H9 (cell line): ENCODE measurements at regions not wholly inside any gene's neighbourhood (a gene's known extent, or its start where the extent isn't known, plus 50 kb on each side); places are given as distances from the start of the nearest gene placed in this dataset.

Experiments
- DNase-seq: peaks from one replicate; pipeline ENCODE4 v3.0.0-alpha.2; 2017
- H2AFZ ChIP-seq: one replicate; pipeline ENCODE4 v1.6.1; 2013; ENCODE audit warnings: mild to moderate bottlenecking, low read length, control low read depth, moderate library complexity
- H2AK5ac ChIP-seq: 2 replicates; pipeline ENCODE4 v1.6.1; 2013; ENCODE audit warnings: low read length, control low read depth, mixed read lengths; ENCODE audit not compliant: insufficient read length
- H2BK120ac ChIP-seq: one replicate; pipeline ENCODE4 v1.6.1; 2013; ENCODE audit warnings: low read depth, mild to moderate bottlenecking, low read length, control low read depth, inconsistent platforms; ENCODE audit not compliant: poor library complexity, severe bottlenecking
- H2BK12ac ChIP-seq: 2 replicates; pipeline ENCODE4 v1.6.1; 2013; ENCODE audit warnings: low read length, control low read depth, mixed read lengths, low read depth; ENCODE audit not compliant: insufficient read length
- H2BK15ac ChIP-seq: 2 replicates; pipeline ENCODE4 v1.6.1; 2013; ENCODE audit warnings: low read depth, low read length, control low read depth
- H2BK20ac ChIP-seq: one replicate; pipeline ENCODE4 v1.6.1; 2013; ENCODE audit warnings: low read depth, mild to moderate bottlenecking, low read length, control low read depth, inconsistent platforms; ENCODE audit not compliant: poor library complexity, severe bottlenecking
- H2BK5ac ChIP-seq: 2 replicates; pipeline ENCODE4 v1.6.1; 2013; ENCODE audit warnings: low read length, control low read depth, mixed read lengths; ENCODE audit not compliant: insufficient read length
- H3K14ac ChIP-seq: 2 replicates; pipeline ENCODE4 v1.6.1; 2013; ENCODE audit warnings: low read length, control low read depth; ENCODE audit not compliant: insufficient read depth
- H3K18ac ChIP-seq: 2 replicates; pipeline ENCODE4 v1.6.1; 2013; ENCODE audit warnings: low read depth, mild to moderate bottlenecking, mixed read lengths, low read length, control low read depth; ENCODE audit not compliant: insufficient read length
- H3K23ac ChIP-seq: 2 replicates; pipeline ENCODE4 v1.6.1; 2013; ENCODE audit warnings: low read length, control low read depth, mixed read lengths, low read depth; ENCODE audit not compliant: insufficient read length
- H3K23me2 ChIP-seq: 2 replicates; pipeline ENCODE4 v1.6.1; 2013; ENCODE audit warnings: low read depth, mild to moderate bottlenecking, mixed read lengths, low read length, control low read depth; ENCODE audit not compliant: insufficient read length, poor library complexity, severe bottlenecking
- H3K27ac ChIP-seq: 2 replicates; pipeline ENCODE4 v1.5.1; 2013; ENCODE audit warnings: low read length, control low read depth, mixed read lengths, low read depth; ENCODE audit not compliant: insufficient read length
- H3K27me3 ChIP-seq: 2 replicates; pipeline ENCODE4 v1.6.1; 2013; ENCODE audit warnings: low read length, control low read depth, inconsistent platforms; ENCODE audit not compliant: insufficient read depth
- H3K4ac ChIP-seq: 2 replicates; pipeline ENCODE4 v1.6.1; 2013; ENCODE audit warnings: low read depth, mild to moderate bottlenecking, control low read depth, inconsistent platforms, low read length, moderate library complexity
- H3K4me1 ChIP-seq: 2 replicates; pipeline ENCODE4 v1.6.1; 2013; ENCODE audit warnings: low read length, control low read depth, inconsistent platforms; ENCODE audit not compliant: insufficient read depth
- H3K4me2 ChIP-seq: 2 replicates; pipeline ENCODE4 v1.6.1; 2013; ENCODE audit warnings: low read length, control low read depth, mixed read lengths; ENCODE audit not compliant: insufficient read length, insufficient read depth
- H3K56ac ChIP-seq: 2 replicates; pipeline ENCODE4 v1.6.1; 2013; ENCODE audit warnings: low read depth, mild to moderate bottlenecking, mixed read lengths, low read length, control low read depth; ENCODE audit not compliant: insufficient read length
- H3K79me1 ChIP-seq: 2 replicates; pipeline ENCODE4 v1.6.1; 2013; ENCODE audit warnings: low read depth, mild to moderate bottlenecking, moderate library complexity, low read length, control low read depth, inconsistent platforms; ENCODE audit not compliant: insufficient read depth, poor library complexity, severe bottlenecking
- H3K79me2 ChIP-seq: 2 replicates; pipeline ENCODE4 v1.6.1; 2013; ENCODE audit warnings: low read length, control low read depth, inconsistent platforms; ENCODE audit not compliant: insufficient read depth
- H3K9ac ChIP-seq: 2 replicates; pipeline ENCODE4 v1.6.1; 2013; ENCODE audit warnings: low read length, control low read depth, mixed read lengths; ENCODE audit not compliant: insufficient read length; ENCODE audit errors: extremely low read depth
- H3K9me3 ChIP-seq: one replicate; pipeline ENCODE4 v1.6.1; 2013; ENCODE audit warnings: low read depth, low read length, inconsistent platforms; ENCODE audit not compliant: control insufficient read depth
- H3T11ph ChIP-seq: one replicate; pipeline ENCODE4 v1.6.1; 2013; ENCODE audit warnings: mild to moderate bottlenecking, low read length, control low read depth, inconsistent platforms
- H4K20me1 ChIP-seq: one replicate; pipeline ENCODE4 v1.6.1; 2013; ENCODE audit not compliant: control insufficient read depth, insufficient read length, insufficient read depth
- H4K5ac ChIP-seq: 2 replicates; pipeline ENCODE4 v1.6.1; 2013; ENCODE audit warnings: low read depth, mild to moderate bottlenecking, mixed read lengths, low read length, control low read depth; ENCODE audit not compliant: insufficient read length
- H4K8ac ChIP-seq: replicated peaks from 2 replicates; pipeline ENCODE4 v1.6.1; 2013; ENCODE audit warnings: low read length, control low read depth, mixed read lengths, low read depth; ENCODE audit not compliant: insufficient read length
- H4K91ac ChIP-seq: 2 replicates; pipeline ENCODE4 v1.6.1; 2013; ENCODE audit warnings: low read depth, mild to moderate bottlenecking, moderate library complexity, mixed read lengths, low read length, control low read depth; ENCODE audit not compliant: insufficient read length
- H3K27ac Mint-ChIP-seq, 3 experiments: 2 replicates in 2 of 3; 3 replicates in 1 of 3; pipeline ENCODE4 v1.8.0; 2020 to 2021; ENCODE audit warnings: mixed read lengths in 3 of 3, mild to moderate bottlenecking in 1 of 3, moderate library complexity in 1 of 3
- H3K27me3 Mint-ChIP-seq: 2 replicates; pipeline ENCODE4 v1.8.0; 2021; ENCODE audit warnings: low read depth, mild to moderate bottlenecking, moderate library complexity, mixed read lengths
- H3K36me3 Mint-ChIP-seq, 3 experiments: 2 replicates in 2 of 3; 3 replicates in 1 of 3; pipeline ENCODE4 v1.8.0; 2020 to 2021; ENCODE audit warnings: low read depth in 3 of 3, mixed read lengths in 3 of 3; ENCODE audit not compliant: insufficient read depth in 1 of 3
- H3K4me1 Mint-ChIP-seq, 2 experiments: 2 replicates each; pipeline ENCODE4 v1.8.0; 2020; ENCODE audit warnings: mixed read lengths in 2 of 2
- H3K4me3 Mint-ChIP-seq, 2 experiments: 2 replicates in 1 of 2; 3 replicates in 1 of 2; pipeline ENCODE4 v1.8.0; 2020 to 2021; ENCODE audit warnings: mild to moderate bottlenecking in 2 of 2, mixed read lengths in 2 of 2, moderate library complexity in 1 of 2
- H3K9me3 Mint-ChIP-seq, 2 experiments: 2 replicates in 1 of 2; 3 replicates in 1 of 2; pipeline ENCODE4 v1.8.0; 2020; ENCODE audit warnings: mild to moderate bottlenecking in 2 of 2, mixed read lengths in 2 of 2, moderate library complexity in 1 of 2
- CTCF ChIP-seq: fragments of 200-600 bp; sonication (generic); conservative IDR thresholded peaks from 3 replicates; pipeline ENCODE4 v1.8.0; 2021; ENCODE audit warnings: antibody characterized with exemption, mild to moderate bottlenecking
- WGBS: extraction: QIAGEN DNeasy Blood & Tissue Kit; methylation state at CpG from one replicate; pipeline ENCODE4 v1.1.7; 2013; ENCODE audit warnings: missing lambda C conversion rate, low lambda C conversion rate, mixed read lengths; ENCODE audit not compliant: insufficient read length; ENCODE audit errors: extremely low coverage; 5-methylcytosine and 5-hydroxymethylcytosine counted together

GRCh38 chr13:105625691-105626090 lies 909.8 kb downstream of the EFNB2 start:
- H3K27ac Mint-ChIP-seq, result no peak overlapping the region
- no peak for DNase-seq
- no peak overlapping the region for H2AFZ ChIP-seq

More at GRCh38 chr13:105625691-105626090, 909.8 kb downstream of the EFNB2 start:
- Histone ChIP-seq H3K79me1 (no peaks in the 10 kb centered on the region), H3K4me2 (no peak overlapping the region), H2BK5ac (no peak overlapping the region), H3K79me2 (no peaks in the 10 kb centered on the region), H4K5ac (no peak overlapping the region), H2BK120ac (no peak overlapping the region), H3K9ac (no peak overlapping the region), H2BK12ac (no peak overlapping the region), H3T11ph (no peak overlapping the region), H3K9me3 (no peaks in the 10 kb centered on the region), H3K4ac (no peak overlapping the region), H4K8ac (no peak overlapping the region), H2AK5ac (no peak overlapping the region), H3K23ac (no peak overlapping the region), H3K18ac (no peak overlapping the region), H3K27me3 (no peaks in the 10 kb centered on the region), H4K20me1 (no peaks in the 10 kb centered on the region), H2BK15ac (no peak overlapping the region), H3K23me2 (no peaks in the 10 kb centered on the region), H4K91ac (no peak overlapping the region), H2BK20ac (no peak overlapping the region), H3K27ac (no peak overlapping the region), H3K4me1 (no peaks in the 10 kb centered on the region), H3K56ac (no peak overlapping the region), H3K14ac (no peak overlapping the region)
- H3K4me3 Mint-ChIP-seq, result no peak overlapping the region
- H3K4me1 Mint-ChIP-seq, result peaks cover 8 to 12% of the 10 kb centered on the region in 2 experiments
- H3K36me3 Mint-ChIP-seq, result no peaks in the 10 kb centered on the region
- no CpG with 5 or more reads among the region's 2 CpGs for WGBS
- no peaks in the 10 kb centered on the region for H3K9me3 Mint-ChIP-seq
- no peaks in the 10 kb centered on the region for H3K27me3 Mint-ChIP-seq
- TF ChIP-seq CTCF, result no peak
